ENCODE measurements at regions not wholly inside any gene's neighbourhood (a gene's known extent, or its start where the extent isn't known, plus 50 kb on each side); places are given as distances from the start of the nearest gene placed in this dataset.

GRCh38 chr2:184532551-184532950 is 65.8 kb upstream of the ZNF804A start:
- peaks cover 19% of the 10 kb centered on the region; the same call in 2 of the 3 replicates for H3K36me3 Mint-ChIP-seq (ENCODE audit: low read depth)
- Histone ChIP-seq H3F3A (replicated peaks; ENCODE audit: low read depth) (no peaks in the 10 kb centered on the region), H3K79me2 (replicated peaks; ENCODE audit: insufficient read depth) (no peaks in the 10 kb centered on the region), H3K27ac (ENCODE audit: low read depth) (no peak overlapping the region), H3K9me2 (ENCODE audit: insufficient read depth) (no peaks in the 10 kb centered on the region), H3K4me2 (no peak overlapping the region), H3K4me3 (no peak overlapping the region), H3K27me3 (ENCODE audit: insufficient read depth) (no peaks in the 10 kb centered on the region), H3K36me3 (ENCODE audit: insufficient read depth) (no peaks in the 10 kb centered on the region; the same call in 1 of the 2 replicates), H3K4me1 (ENCODE audit: insufficient read depth) (no peaks in the 10 kb centered on the region), H4K20me1 (replicated peaks; ENCODE audit: insufficient read depth) (no peaks in the 10 kb centered on the region), H2AFZ (no peak overlapping the region)
- no peak for TF ChIP-seq ZNF462 (CRISPR knock-in tag; IDR thresholded peaks at IDR 0.05)
- no peak for TF ChIP-seq STAT1 (IDR thresholded peaks at IDR 0.05; ENCODE audit: unreplicated experiment)
- no peak for TF ChIP-seq CTCF (conservative IDR thresholded peaks at IDR 0.05; ENCODE audit: low read depth in 2 of 2)
- TF ChIP-seq ETS1 (IDR thresholded peaks at IDR 0.05), result no peak
- no peak for TF ChIP-seq POLR2AphosphoS5 (IDR thresholded peaks at IDR 0.05; ENCODE audit: low read depth)
- ATAC-seq (no peak), DNase-seq (ENCODE audit: low spot score) (no peak)
- peaks cover 30% of the 10 kb centered on the region for H3K9me3 Mint-ChIP-seq
- H3K4me3 Mint-ChIP-seq, result no peak overlapping the region
- H3K4me1 Mint-ChIP-seq, result no peaks in the 10 kb centered on the region
- H3K27me3 Mint-ChIP-seq (ENCODE audit: insufficient read depth, low read depth, poor library complexity), result peaks cover 2% of the 10 kb centered on the region
- H3K27ac Mint-ChIP-seq, result no peak overlapping the region

Data from GM23338 (cell line).